ENCODE measurements at regions not wholly inside any gene's neighbourhood (a gene's known extent, or its start where the extent isn't known, plus 50 kb on each side); places are given as distances from the start of the nearest gene placed in this dataset.

DNA sequence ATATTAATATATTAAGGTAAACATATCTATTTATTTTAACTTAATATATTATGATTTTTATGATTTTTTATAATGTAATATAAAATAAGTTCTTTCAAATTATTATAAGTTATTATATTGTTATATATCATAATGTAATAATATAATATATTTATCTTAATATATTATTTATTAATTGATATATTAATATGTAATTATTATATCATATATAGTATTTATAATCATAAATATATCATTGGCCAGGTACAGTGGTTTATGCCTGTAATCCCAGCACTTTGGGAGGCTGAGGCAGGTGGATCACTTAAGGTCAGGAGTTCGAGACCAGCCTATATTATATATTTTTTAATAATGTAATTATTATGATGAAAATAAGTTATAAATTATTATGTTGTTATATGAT, 118.1 kb downstream of the MPP7 start:
- H3K4me3 Mint-ChIP-seq (ENCODE audit: unreplicated experiment): no peak overlapping the region
- H3K27me3 Mint-ChIP-seq (ENCODE audit: unreplicated experiment): no peaks in the 10 kb centered on the region
- DNase-seq (ENCODE audit: low spot score): no peak
- H3K9me3 Mint-ChIP-seq (ENCODE audit: unreplicated experiment): no peaks in the 10 kb centered on the region
- no peak overlapping the region for H3K27ac Mint-ChIP-seq (ENCODE audit: unreplicated experiment)
- TF ChIP-seq, protein P1, sequence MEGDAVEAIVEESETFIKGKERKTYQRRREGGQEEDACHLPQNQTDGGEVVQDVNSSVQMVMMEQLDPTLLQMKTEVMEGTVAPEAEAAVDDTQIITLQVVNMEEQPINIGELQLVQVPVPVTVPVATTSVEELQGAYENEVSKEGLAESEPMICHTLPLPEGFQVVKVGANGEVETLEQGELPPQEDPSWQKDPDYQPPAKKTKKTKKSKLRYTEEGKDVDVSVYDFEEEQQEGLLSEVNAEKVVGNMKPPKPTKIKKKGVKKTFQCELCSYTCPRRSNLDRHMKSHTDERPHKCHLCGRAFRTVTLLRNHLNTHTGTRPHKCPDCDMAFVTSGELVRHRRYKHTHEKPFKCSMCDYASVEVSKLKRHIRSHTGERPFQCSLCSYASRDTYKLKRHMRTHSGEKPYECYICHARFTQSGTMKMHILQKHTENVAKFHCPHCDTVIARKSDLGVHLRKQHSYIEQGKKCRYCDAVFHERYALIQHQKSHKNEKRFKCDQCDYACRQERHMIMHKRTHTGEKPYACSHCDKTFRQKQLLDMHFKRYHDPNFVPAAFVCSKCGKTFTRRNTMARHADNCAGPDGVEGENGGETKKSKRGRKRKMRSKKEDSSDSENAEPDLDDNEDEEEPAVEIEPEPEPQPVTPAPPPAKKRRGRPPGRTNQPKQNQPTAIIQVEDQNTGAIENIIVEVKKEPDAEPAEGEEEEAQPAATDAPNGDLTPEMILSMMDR (IDR thresholded peaks at IDR 0.05; ENCODE audit: unreplicated experiment): no peak
- H3K4me1 Mint-ChIP-seq (ENCODE audit: unreplicated experiment): peaks cover 2% of the 10 kb centered on the region
- H3K36me3 Mint-ChIP-seq (ENCODE audit: low read depth, unreplicated experiment): no peaks in the 10 kb centered on the region

DNA sequence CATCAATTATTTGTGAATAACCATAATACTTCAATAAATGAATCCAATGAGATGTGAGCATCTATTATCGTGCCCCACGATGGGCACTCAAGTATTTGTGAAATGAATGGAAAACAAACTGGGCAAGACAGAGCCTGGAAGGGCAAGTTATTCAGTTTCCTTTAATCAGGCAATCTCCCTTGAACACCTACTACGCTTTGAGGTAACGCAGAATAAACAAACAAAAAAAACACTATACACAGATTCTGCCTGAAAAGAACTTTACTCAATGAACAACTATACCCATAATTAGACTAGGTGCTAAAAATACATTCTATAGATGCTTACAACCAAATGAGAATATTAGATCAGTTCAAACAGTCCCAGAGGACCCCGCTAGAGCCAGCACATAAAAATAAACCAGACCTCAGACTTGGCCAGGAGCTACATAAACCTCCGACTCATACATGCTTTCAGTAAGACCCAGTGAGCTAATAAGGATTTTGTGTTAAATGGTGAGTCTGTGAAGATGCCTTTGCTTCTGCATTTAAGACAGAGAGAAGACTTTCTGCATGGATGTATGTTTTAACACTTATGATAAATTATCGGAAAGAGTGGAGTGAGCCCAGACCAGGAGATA, 121.3 kb downstream of the MPP7 start:
- H3K4me1 Mint-ChIP-seq (ENCODE audit: unreplicated experiment): peaks cover 11% of the 10 kb centered on the region
- no peaks in the 10 kb centered on the region for H3K9me3 Mint-ChIP-seq (ENCODE audit: unreplicated experiment)
- H3K36me3 Mint-ChIP-seq (ENCODE audit: low read depth, unreplicated experiment): no peaks in the 10 kb centered on the region
- no peak overlapping the region for H3K4me3 Mint-ChIP-seq (ENCODE audit: unreplicated experiment)
- no peaks in the 10 kb centered on the region for H3K27me3 Mint-ChIP-seq (ENCODE audit: unreplicated experiment)
- TF ChIP-seq, protein P1 (IDR thresholded peaks at IDR 0.05; ENCODE audit: unreplicated experiment): no peak
- H3K27ac Mint-ChIP-seq (ENCODE audit: unreplicated experiment): no peak overlapping the region
- DNase-seq (ENCODE audit: low spot score): no peak

DNA sequence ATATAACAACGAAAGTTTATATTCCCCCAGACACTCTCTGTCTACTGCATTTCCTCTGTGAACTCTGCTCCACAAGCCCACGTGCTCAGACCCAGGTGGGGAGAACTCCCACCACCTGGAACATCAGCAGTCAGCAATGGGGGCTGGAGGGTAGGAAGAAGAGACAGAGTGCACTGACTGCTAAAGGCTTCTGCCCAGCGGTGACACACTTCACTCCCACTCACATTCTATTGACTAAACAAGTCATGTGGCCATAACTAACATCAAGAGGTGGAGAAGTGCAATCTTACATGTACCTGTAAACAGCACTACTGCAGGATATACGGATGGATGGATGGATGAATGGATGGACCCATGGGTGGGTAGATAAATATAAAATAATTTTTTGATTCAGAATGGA, 122.2 kb downstream of the MPP7 start:
- H3K27ac Mint-ChIP-seq (ENCODE audit: unreplicated experiment): no peak overlapping the region
- no peaks in the 10 kb centered on the region for H3K9me3 Mint-ChIP-seq (ENCODE audit: unreplicated experiment)
- TF ChIP-seq, protein P1 (IDR thresholded peaks at IDR 0.05; ENCODE audit: unreplicated experiment): no peak
- peaks cover 9% of the 10 kb centered on the region for H3K4me1 Mint-ChIP-seq (ENCODE audit: unreplicated experiment)
- no peaks in the 10 kb centered on the region for H3K36me3 Mint-ChIP-seq (ENCODE audit: low read depth, unreplicated experiment)
- no peak for DNase-seq (ENCODE audit: low spot score)
- no peaks in the 10 kb centered on the region for H3K27me3 Mint-ChIP-seq (ENCODE audit: unreplicated experiment)
- H3K4me3 Mint-ChIP-seq (ENCODE audit: unreplicated experiment): no peak overlapping the region

DNA sequence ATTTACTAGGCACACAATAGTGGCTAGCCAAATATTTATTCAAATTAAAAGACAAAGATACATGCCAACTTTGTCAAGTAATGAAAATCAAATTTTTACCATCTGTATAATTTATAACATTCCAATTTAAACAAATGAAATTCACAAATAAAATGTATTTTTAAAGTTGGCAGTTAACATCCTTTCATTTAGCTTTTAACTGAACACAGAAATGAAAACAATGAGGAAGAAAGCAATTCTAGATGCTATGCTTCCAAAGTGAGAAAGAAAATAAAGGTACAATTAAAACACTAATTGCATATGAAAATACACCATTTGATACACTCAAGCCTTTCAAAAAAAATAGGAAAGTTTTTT, 123.1 kb downstream of the MPP7 start:
- no peak for DNase-seq (ENCODE audit: low spot score)
- TF ChIP-seq, protein P1 (IDR thresholded peaks at IDR 0.05; ENCODE audit: unreplicated experiment): peak; percentile 10
- Mint-ChIP-seq H3K4me1 (ENCODE audit: unreplicated experiment) (peaks cover 9% of the 10 kb centered on the region), H3K9me3 (ENCODE audit: unreplicated experiment) (no peaks in the 10 kb centered on the region), H3K27ac (ENCODE audit: unreplicated experiment) (no peak overlapping the region), H3K36me3 (ENCODE audit: low read depth, unreplicated experiment) (no peaks in the 10 kb centered on the region), H3K4me3 (ENCODE audit: unreplicated experiment) (no peak overlapping the region), H3K27me3 (ENCODE audit: unreplicated experiment) (peaks cover 1% of the 10 kb centered on the region)

DNA sequence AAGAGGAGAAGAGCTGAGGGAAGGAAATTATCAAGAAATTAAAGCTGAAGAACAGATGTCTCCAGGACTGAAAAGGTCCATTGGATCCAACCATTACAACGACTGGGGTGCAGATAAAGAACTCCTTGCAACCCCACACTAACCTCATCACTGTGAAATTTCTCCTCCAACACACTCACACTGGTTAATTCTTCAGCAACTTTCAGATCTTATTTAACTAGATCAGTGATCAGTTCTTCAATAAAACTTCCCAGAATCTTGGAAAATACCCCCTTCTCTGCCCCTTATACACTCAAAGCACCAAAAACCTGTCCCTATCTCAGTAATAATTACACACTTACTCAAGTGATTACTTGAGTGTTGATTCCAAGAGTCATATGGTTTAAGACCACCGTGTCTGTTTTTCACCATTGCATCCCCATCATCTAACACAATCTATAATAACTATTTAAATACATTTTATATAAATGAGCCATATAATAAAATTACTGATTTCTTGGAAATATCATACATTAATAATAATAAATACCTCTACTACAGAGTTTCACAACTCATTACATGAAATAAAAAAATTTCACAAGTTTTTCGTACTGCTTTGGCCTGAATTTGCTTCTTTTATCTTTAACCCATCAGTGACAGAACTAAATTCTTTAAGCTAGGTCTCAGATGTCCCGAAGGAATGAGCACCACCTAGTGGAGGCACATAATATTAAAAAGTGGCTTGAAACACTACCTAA, 123.7 kb downstream of the MPP7 start:
- Mint-ChIP-seq H3K27ac (ENCODE audit: unreplicated experiment) (peak overlapping the region; percentile 3), H3K4me3 (ENCODE audit: unreplicated experiment) (no peak overlapping the region), H3K27me3 (ENCODE audit: unreplicated experiment) (peaks cover 1% of the 10 kb centered on the region), H3K36me3 (ENCODE audit: low read depth, unreplicated experiment) (no peaks in the 10 kb centered on the region), H3K4me1 (ENCODE audit: unreplicated experiment) (peaks cover 9% of the 10 kb centered on the region), H3K9me3 (ENCODE audit: unreplicated experiment) (no peaks in the 10 kb centered on the region)
- TF ChIP-seq, protein P1 (IDR thresholded peaks at IDR 0.05; ENCODE audit: unreplicated experiment): peak; percentile 91
- peak; percentile 39 for DNase-seq (ENCODE audit: low spot score)
